ENCODE measurements at regions not wholly inside any gene's neighbourhood (a gene's known extent, or its start where the extent isn't known, plus 50 kb on each side); places are given as distances from the start of the nearest gene placed in this dataset.

GRCh38 chr5:38728029-38728428 is 117.8 kb upstream of the OSMR start:
- TF ChIP-seq POLR2AphosphoS5 (IDR thresholded peaks at IDR 0.05; ENCODE audit: low read depth, low read length) = no peak
- TF ChIP-seq SIN3A (IDR thresholded peaks at IDR 0.05; ENCODE audit: borderline replicate concordance, insufficient read depth, low read length) = no peak
- no peak for TF ChIP-seq TAF1 (IDR thresholded peaks at IDR 0.05; ENCODE audit: borderline replicate concordance, insufficient read depth, low read length)

Measured in PFSK-1 (cell line).